Esophagus muscularis mucosa (tissue), 3 donors: ENCODE measurements at regions not wholly inside any gene's neighbourhood (a gene's known extent, or its start where the extent isn't known, plus 50 kb on each side); places are given as distances from the start of the nearest gene placed in this dataset.

Experiments used
- CTCF ChIP-seq, 3 experiments: fragments of 200-600 bp in 2 of 3; fragments of 450-650 bp in 1 of 3; sonication (generic) in 2 of 3; IDR thresholded peaks; one replicate each; pipeline ENCODE4 v1.5.1; 2017 to 2019; ENCODE audit warnings: antibody characterized with exemption in 3 of 3, mild to moderate bottlenecking in 2 of 3, moderate library complexity in 1 of 3
- POLR2A ChIP-seq: fragments of 450-650 bp; IDR thresholded peaks from one replicate; pipeline ENCODE4 v1.6.1; 2017; ENCODE audit warnings: antibody characterized with exemption, moderate library complexity, mild to moderate bottlenecking, low read depth
- POLR2AphosphoS5 ChIP-seq, 2 donors: sonication (generic); formaldehyde crosslinking; IDR thresholded peaks; one replicate each; pipeline ENCODE4 v1.6.1; 2017; ENCODE audit warnings: antibody characterized with exemption in 2 of 2

- TF ChIP-seq CTCF (IDR thresholded peaks at IDR 0.05) (no peak), POLR2AphosphoS5 (IDR thresholded peaks at IDR 0.05) (no peak), POLR2A (no peak)
These were observed 145.2 kb upstream of the SNX7 start for GRCh38 chr1:98516306-98516705.
